ACC112 (cell line): ENCODE measurements at regions not wholly inside any gene's neighbourhood (a gene's known extent, or its start where the extent isn't known, plus 50 kb on each side); places are given as distances from the start of the nearest gene placed in this dataset.

Source experiments
- H2AFZ ChIP-seq: fragments of 200-600 bp; sonication (generic); one replicate; pipeline ENCODE4 v1.6.0; 2017; ENCODE audit warnings: antibody characterized with exemption, low read length; ENCODE audit not compliant: unreplicated experiment
- H3K27ac ChIP-seq: fragments of 200-600 bp; sonication (generic); 2 replicates; pipeline ENCODE4 v1.5.1; 2014; ENCODE audit warnings: low read depth, mild to moderate bottlenecking, antibody characterized with exemption, low read length, moderate library complexity
- H3K27me3 ChIP-seq: fragments of 200-600 bp; sonication (generic); 2 replicates; pipeline ENCODE4 v1.6.1; 2014; ENCODE audit warnings: mild to moderate bottlenecking, antibody characterized with exemption, low read length, moderate library complexity, mixed read lengths; ENCODE audit not compliant: insufficient read depth
- H3K36me3 ChIP-seq: fragments of 200-600 bp; sonication (generic); 2 replicates; pipeline ENCODE4 v1.6.1; 2016; ENCODE audit warnings: mild to moderate bottlenecking, antibody characterized with exemption, low read length, moderate library complexity, mixed read lengths; ENCODE audit not compliant: insufficient read depth
- H3K4me1 ChIP-seq: fragments of 200-600 bp; sonication (generic); one replicate; pipeline ENCODE4 v1.6.1; 2016; ENCODE audit warnings: low read length, mixed read lengths; ENCODE audit not compliant: insufficient read depth, unreplicated experiment, control insufficient read depth
- H3K4me3 ChIP-seq: fragments of 200-600 bp; sonication (generic); 2 replicates; pipeline ENCODE4 v1.5.1; 2014; ENCODE audit warnings: mild to moderate bottlenecking, low read depth, low read length
- H3K79me2 ChIP-seq: fragments of 200-600 bp; sonication (generic); one replicate; pipeline ENCODE4 v1.6.0; 2016; ENCODE audit warnings: low read length; ENCODE audit not compliant: control insufficient read depth, unreplicated experiment, insufficient read depth

DNA sequence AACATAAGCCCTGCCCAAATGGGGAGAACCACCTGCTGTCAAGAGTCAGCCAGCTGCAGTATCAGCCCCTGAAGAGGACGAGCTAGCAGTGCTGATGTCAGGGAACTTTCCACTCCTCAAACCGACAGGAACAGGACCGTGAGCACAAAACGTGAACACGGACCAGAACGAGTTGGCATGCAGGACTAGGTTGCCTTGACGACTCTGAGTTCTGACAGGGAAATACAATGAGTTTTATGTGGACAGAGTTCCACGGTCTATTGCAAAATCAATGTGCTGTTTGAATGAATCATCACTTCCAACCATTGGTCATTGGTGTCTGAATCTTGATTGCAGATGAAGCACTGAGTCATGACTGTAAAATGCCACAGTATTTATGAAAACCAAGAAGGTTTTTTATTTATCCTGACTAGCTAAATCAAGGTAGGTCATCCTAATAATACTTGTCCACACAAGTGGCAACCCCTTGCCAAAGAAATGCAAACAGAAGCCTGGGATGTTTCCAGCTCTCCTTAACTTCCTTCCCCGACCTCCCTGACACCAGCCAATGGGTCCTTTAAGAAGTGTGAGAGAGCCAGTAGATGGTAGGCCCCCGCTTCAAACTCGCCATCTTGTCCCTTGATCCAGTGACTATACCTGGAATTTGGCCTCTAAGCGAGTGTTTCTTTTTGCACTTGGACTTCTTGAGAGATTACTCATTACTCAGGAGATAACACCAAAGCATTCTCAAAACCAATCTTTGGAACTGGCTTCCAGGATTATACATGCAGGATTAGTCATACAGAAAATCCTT, 119.6 kb downstream of the ASB7 start:
- H3K36me3 ChIP-seq: no peaks in the 10 kb centered on the region
- no peaks in the 10 kb centered on the region for H3K79me2 ChIP-seq
- H3K27me3 ChIP-seq: no peaks in the 10 kb centered on the region
- peaks cover 45% of the 10 kb centered on the region for H3K4me1 ChIP-seq
- peak overlapping the region; percentile 9 for H2AFZ ChIP-seq
- H3K27ac ChIP-seq: peak overlapping the region; percentile 100
- H3K4me3 ChIP-seq: peak overlapping the region; percentile 69

DNA sequence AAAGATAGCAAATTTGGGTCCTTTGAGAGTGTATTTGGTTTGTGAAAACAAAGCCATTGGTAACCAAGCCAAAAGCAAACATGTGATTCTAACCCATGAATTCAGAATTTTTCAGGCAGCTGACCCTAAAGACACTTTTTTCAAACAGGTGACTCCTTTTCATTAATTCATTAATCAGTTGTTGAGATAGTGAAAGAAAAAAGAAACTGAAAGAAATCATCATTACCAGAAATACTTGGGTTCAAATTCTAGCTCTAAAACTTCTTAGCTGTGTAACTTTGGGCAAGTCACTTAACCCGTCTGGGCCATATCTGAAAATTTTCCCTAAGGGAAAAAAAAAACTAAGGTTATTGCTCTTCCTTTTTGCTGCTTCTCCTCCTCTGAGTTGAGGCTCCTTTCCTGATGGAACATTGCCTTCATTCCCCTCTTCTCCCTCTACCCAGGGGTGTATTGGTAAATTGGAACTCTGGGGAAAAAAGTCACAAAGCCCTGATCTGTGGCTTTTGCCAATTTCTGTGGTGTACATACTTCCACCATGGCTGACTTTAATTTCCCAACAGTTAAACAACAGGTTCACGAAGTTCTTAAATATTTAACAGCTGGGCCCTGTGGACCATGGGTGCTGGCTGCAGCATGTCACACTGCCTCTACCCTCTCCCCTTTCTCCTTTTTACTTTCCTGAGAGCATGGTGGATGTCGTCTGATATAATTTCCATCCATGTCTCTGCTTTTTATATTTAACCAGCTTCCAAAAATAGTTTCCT, 120.3 kb downstream of the ASB7 start:
- Histone ChIP-seq H3K36me3 (no peaks in the 10 kb centered on the region), H3K79me2 (no peaks in the 10 kb centered on the region), H3K27me3 (no peaks in the 10 kb centered on the region), H3K27ac (peak overlapping the region; percentile 100), H3K4me1 (peaks cover 45% of the 10 kb centered on the region), H3K4me3 (peak overlapping the region; percentile 58), H2AFZ (peak overlapping the region; percentile 26)

DNA sequence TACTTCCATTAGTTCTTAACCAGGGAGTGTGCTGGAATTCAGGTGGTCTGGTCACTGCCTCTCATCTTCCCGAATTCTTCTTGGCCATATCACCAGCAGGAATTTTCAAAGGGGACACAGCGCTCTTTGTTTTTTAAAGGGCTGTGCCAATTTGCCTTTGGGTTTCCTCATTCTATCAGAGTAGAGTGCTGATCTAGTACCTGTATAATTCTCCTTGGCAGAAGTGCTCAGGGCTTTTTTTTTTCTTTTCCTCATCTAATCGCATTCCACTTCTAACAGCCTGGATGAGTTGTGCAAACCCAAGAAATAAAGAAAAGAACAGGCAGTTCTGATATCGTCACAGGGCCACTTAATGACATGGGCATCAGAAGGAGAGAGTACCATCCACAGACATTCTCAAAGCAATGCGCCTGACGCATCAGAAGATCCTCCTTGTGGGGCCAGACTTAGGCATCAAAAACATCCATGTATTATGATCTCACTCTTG, 121.0 kb downstream of the ASB7 start:
- peaks cover 45% of the 10 kb centered on the region for H3K4me1 ChIP-seq
- H3K4me3 ChIP-seq: no peak overlapping the region
- H3K36me3 ChIP-seq: no peaks in the 10 kb centered on the region
- no peaks in the 10 kb centered on the region for H3K79me2 ChIP-seq
- no peaks in the 10 kb centered on the region for H3K27me3 ChIP-seq
- H2AFZ ChIP-seq: no peak overlapping the region
- peak overlapping the region; percentile 100 for H3K27ac ChIP-seq

DNA sequence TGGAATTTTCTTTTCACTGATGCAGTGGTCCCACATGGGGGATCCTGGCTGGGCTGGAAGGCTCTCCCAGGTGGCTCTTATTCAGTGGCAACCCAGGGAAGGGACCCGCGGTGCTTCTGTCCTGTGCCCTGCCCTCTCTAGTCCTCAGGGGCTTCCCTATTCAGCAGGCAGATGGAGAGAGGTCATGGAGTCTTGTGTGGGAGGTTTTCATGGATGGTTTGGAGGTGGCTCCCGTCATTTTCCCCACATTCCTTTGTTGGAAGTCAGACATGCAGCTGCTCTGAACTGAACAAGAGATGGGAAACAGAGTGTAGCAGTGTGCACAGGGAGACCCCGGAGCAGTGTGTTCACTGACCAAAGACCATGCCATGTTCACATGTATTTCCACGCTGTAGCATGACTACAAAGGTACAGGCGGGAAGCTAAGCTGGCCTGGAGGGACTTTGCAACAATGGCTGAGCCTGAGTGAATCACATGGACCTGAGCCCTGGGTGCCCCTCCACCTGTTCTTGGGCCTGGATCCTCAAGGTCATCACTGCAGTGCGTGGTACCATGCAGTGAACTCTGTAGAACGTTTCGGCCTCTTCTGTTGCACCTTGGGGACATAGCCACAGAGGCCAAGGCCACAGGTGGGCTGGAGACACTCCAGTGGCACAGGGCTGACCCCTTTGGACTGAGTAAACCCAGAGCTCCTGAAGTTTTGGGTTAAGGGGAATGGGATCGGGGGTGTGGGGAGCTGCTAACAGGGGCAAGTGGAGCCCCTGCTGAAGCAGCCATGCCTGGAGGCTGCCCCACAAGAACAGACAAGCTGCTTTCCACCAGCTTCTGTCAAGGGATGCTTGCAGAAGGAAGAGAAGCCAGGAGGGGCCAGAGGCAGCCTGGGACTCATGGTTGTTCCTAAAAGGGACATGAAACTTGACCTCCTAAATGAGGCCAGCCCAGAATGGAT, 123.0 kb downstream of the ASB7 start:
- Histone ChIP-seq H3K27ac (peak overlapping the region; percentile 48), H3K36me3 (no peaks in the 10 kb centered on the region), H2AFZ (peak overlapping the region; percentile 82), H3K79me2 (no peaks in the 10 kb centered on the region), H3K4me1 (peaks cover 42% of the 10 kb centered on the region), H3K4me3 (no peak overlapping the region), H3K27me3 (no peaks in the 10 kb centered on the region)

DNA sequence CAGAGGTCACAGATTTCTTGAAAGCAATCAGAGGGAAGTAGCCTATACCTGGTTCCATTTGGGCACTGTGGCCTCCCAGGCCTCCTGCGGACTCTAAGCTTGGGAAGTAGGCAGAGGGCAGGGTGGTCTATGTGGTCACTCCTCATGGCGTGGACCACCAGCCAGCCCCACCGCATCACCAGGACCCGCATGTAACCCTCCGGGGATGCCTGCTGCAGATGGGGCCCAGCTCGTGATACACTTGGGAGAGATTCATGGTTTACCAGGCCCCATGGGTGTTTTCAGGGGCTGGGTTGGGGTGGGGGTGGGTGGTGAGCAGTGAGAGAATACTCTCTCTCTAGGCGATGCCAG, 123.7 kb downstream of the ASB7 start:
- peaks cover 36% of the 10 kb centered on the region for H3K4me1 ChIP-seq

DNA sequence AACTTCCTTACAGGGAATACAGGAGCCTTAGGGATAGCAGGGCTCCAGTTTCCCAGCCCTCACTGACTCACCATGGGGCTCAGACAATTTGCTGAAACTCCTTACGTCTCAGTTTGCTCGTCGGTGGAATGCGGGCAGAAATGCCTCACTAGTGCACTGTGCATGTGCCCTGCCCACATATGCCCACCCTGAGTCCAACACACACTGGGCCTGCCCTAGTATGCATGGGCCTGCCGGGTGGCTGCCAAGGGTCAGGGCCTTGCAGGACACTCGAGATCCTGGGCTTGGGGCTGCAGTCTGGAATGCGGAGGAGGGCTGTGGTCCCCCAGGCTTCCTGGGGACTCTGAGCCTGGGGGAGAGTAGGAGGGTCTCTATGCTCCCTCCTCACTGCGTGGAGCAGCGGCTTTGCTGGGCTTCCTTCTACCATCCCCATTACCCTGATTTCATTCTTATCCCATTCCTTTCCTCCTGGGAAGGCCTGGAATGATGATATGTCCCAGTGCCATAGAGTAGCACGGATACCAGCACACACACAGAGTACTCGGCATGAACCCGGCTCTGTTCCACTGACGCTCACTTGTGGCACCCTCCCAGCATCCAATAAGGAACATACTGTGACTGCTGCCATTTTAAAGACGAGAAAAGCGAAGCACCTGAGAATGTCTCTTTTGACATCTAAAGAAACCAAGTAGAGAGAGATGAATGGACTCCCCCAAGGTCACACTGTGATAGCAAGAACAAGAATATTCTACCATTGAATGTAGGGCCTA, 124.2 kb downstream of the ASB7 start:
- no peaks in the 10 kb centered on the region for H3K79me2 ChIP-seq
- no peak overlapping the region for H2AFZ ChIP-seq
- no peak overlapping the region for H3K4me3 ChIP-seq
- no peaks in the 10 kb centered on the region for H3K27me3 ChIP-seq
- H3K4me1 ChIP-seq: peaks cover 31% of the 10 kb centered on the region
- no peaks in the 10 kb centered on the region for H3K36me3 ChIP-seq
- no peak overlapping the region for H3K27ac ChIP-seq

More for the DNA sequence above, 123.7 kb downstream of the ASB7 start:
- no peak overlapping the region for H2AFZ ChIP-seq
- no peak overlapping the region for H3K4me3 ChIP-seq
- H3K36me3 ChIP-seq: no peaks in the 10 kb centered on the region
- no peak overlapping the region for H3K27ac ChIP-seq
- H3K27me3 ChIP-seq: no peaks in the 10 kb centered on the region
- H3K79me2 ChIP-seq: no peaks in the 10 kb centered on the region

DNA sequence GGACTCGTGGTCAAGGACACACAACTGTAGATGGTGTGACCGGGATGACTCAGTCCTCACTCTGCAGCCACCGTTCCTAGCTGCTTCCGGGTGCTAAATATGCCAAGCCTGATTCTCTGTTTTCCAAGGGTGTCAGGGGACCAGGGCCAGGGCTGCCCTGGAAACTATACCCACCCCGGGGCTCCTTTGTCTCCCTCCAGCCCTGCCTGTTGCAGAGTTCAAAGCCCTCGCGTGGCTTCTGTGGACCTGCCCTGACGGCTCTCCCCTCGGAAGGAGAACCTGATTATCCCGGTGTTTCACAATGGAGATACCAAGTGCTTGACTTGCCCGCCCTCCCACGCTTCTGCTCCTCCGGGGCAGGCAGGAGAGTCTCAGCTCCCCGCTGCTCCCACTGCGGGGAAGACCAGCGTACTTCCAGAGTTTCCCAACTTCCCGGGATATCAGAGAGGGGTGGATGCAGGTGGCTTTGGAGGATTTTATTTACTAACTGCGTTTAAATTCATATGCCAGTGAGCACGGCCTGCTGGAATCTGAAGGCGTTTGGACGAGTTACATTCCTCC, 125.0 kb downstream of the ASB7 start:
- no peak overlapping the region for H3K27ac ChIP-seq
- H3K36me3 ChIP-seq: no peaks in the 10 kb centered on the region
- peaks cover 31% of the 10 kb centered on the region for H3K4me1 ChIP-seq
- H3K4me3 ChIP-seq: no peak overlapping the region
- H2AFZ ChIP-seq: no peak overlapping the region
- H3K79me2 ChIP-seq: no peaks in the 10 kb centered on the region
- H3K27me3 ChIP-seq: no peaks in the 10 kb centered on the region

DNA sequence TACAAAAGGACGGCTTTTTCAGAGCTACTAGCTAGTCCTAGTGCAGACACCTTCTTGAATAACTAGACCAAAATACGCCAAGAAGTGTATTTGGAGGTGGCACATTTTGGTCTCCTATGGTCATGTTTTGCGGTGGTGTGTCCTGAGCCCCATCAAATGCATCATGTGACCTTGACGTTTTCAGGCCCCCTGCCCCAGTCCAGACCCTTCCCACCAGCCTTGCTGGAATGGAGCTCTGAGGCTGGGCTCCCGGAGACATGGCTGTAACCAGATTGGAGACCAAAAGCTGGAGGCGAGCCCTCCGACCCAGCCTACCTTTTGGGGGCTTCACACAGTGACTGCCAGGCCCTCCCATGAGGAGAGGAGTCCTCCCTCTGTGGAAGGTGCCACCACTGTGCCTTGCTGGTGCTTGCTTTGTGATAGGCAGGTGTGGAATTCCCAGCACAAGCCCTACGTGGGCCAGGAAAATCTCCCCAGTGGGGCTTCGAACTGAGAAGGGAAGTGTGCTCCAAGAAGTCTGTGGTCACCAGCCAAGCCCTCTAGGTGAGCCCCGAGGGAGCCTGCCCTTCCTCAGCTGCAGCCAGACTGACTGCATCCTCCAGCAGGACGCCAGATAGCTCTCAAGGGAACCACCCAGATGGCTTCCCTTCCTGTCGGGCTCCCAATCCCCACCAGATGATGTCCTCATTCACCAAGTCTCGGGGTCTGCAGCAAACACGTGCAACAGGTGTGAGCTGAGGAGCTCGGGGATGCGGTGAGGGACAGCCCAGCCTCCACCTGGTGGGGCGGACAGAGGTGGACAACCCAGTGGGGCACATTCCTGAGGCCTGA, 126.2 kb downstream of the ASB7 start:
- Histone ChIP-seq H3K27ac (no peak overlapping the region), H3K79me2 (no peaks in the 10 kb centered on the region), H3K27me3 (no peaks in the 10 kb centered on the region), H3K36me3 (no peaks in the 10 kb centered on the region), H3K4me1 (peaks cover 31% of the 10 kb centered on the region), H2AFZ (no peak overlapping the region), H3K4me3 (no peak overlapping the region)

DNA sequence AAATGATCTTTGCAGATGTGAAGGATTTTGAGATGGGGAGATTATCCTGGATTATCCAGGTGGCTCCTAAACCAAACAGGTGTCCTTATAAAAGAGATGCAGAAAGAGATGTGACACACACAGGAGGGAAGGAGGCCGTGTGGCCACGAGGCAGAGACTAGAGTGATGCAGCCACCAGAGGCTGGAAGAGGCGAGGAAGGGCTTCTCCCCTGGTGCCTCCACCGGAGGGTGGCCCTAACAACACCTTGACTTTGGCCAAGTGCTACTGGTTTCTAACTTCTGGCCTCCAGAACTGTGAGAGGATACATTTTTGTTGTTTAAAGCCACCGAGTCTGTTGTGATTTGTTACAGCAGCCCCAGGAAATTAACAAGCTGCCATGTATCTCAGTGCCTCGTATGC, 127.1 kb downstream of the ASB7 start:
- Histone ChIP-seq H3K27ac (no peak overlapping the region), H3K4me3 (no peak overlapping the region), H3K4me1 (peaks cover 32% of the 10 kb centered on the region), H3K27me3 (no peaks in the 10 kb centered on the region), H3K79me2 (no peaks in the 10 kb centered on the region), H2AFZ (no peak overlapping the region), H3K36me3 (no peaks in the 10 kb centered on the region)
